ENCODE measurements at regions not wholly inside any gene's neighbourhood (a gene's known extent, or its start where the extent isn't known, plus 50 kb on each side); places are given as distances from the start of the nearest gene placed in this dataset.

- H3K36me3 Mint-ChIP-seq: no peaks in the 10 kb centered on the region
- Histone ChIP-seq H3K4me3 (ENCODE audit: control insufficient read depth in 1 of 2, extremely low read depth in 1 of 2, low read length in 1 of 2) (no peak overlapping the region), H3K4me1 (ENCODE audit: control insufficient read depth in 1 of 2, extremely low read depth in 1 of 2, insufficient read depth in 2 of 2, low read length in 2 of 2) (no peaks in the 10 kb centered on the region), H3K27me3 (replicated peaks in 1 of 2; ENCODE audit: control insufficient read depth in 2 of 2, extremely low read depth in 1 of 2, insufficient read depth in 2 of 2, low read length in 1 of 2) (peaks cover 0 to 17% of the 10 kb centered on the region in 2 experiments), H3K9me3 (no peaks in the 10 kb centered on the region), H3K36me3 (ENCODE audit: control insufficient read depth in 2 of 2, extremely low read depth in 1 of 2, insufficient read depth in 1 of 2, low read length in 1 of 2) (no peaks in the 10 kb centered on the region), H3K27ac (ENCODE audit: low read length) (no peak overlapping the region)
- CTCF ChIA-PET: interaction anchor here in 1 of 2 donors (0.7 kb wide), 1 partner anchor 596 kb away, joined by 3 read pairs; no protein-coding TSS in a partner anchor
- POLR2A ChIA-PET: no interaction called here
- H3K27ac Mint-ChIP-seq: no peak overlapping the region
- H3K4me1 Mint-ChIP-seq: no peaks in the 10 kb centered on the region
- no CpG with 5 or more reads among the region's 1 CpG for WGBS (ENCODE audit: insufficient coverage)
- DNase-seq: peak in 14 of 35 experiments; percentile 2 to 27 (median 7)
- H3K9me3 Mint-ChIP-seq: peaks cover 0 to 6% (median 0%) of the 10 kb centered on the region in 3 donors
- peaks cover 0 to 7% of the 10 kb centered on the region in 2 donors for H3K27me3 Mint-ChIP-seq
- no peak for ATAC-seq (replicated peaks in 1 of 4)
- no peak overlapping the region for H3K4me3 Mint-ChIP-seq
These were observed 100.5 kb upstream of the SDK1 start for GRCh38 chr7:3200504-3200903.

- Histone ChIP-seq H3K4me3 (ENCODE audit: control insufficient read depth in 1 of 2, extremely low read depth in 1 of 2, low read length in 1 of 2) (no peak overlapping the region), H3K27me3 (replicated peaks in 1 of 2; ENCODE audit: control insufficient read depth in 2 of 2, extremely low read depth in 1 of 2, insufficient read depth in 2 of 2, low read length in 1 of 2) (peaks cover 0 to 14% of the 10 kb centered on the region in 2 experiments), H3K36me3 (ENCODE audit: control insufficient read depth in 2 of 2, extremely low read depth in 1 of 2, insufficient read depth in 1 of 2, low read length in 1 of 2) (no peaks in the 10 kb centered on the region), H3K9me3 (no peaks in the 10 kb centered on the region), H3K27ac (ENCODE audit: low read length) (no peak overlapping the region), H3K4me1 (ENCODE audit: control insufficient read depth in 1 of 2, extremely low read depth in 1 of 2, insufficient read depth in 2 of 2, low read length in 2 of 2) (no peaks in the 10 kb centered on the region)
- POLR2A ChIA-PET: no interaction called here
- H3K27ac Mint-ChIP-seq: no peak overlapping the region
- no CpG with 5 or more reads among the region's 1 CpG for WGBS (ENCODE audit: insufficient coverage)
- peaks cover 0 to 7% of the 10 kb centered on the region in 2 donors for H3K27me3 Mint-ChIP-seq
- no peaks in the 10 kb centered on the region for H3K36me3 Mint-ChIP-seq
- H3K4me1 Mint-ChIP-seq: no peaks in the 10 kb centered on the region
- DNase-seq (no peak), ATAC-seq (replicated peaks in 1 of 4) (no peak)
- H3K9me3 Mint-ChIP-seq: peaks cover 0 to 6% (median 0%) of the 10 kb centered on the region in 3 donors
- H3K4me3 Mint-ChIP-seq: no peak overlapping the region
- CTCF ChIA-PET: interaction anchor here in 1 of 2 donors (0.6 to 0.7 kb wide), 2 partner anchors 12 to 597 kb away, joined by 3 to 6 read pairs; no protein-coding TSS in a partner anchor
These were observed 99.7 kb upstream of the SDK1 start for GRCh38 chr7:3201306-3201705.

- H3K4me1 ChIP-seq (ENCODE audit: control insufficient read depth in 1 of 2, extremely low read depth in 1 of 2, insufficient read depth in 2 of 2, low read length in 2 of 2): no peaks in the 10 kb centered on the region
- H3K9me3 ChIP-seq: no peaks in the 10 kb centered on the region
- ATAC-seq (replicated peaks in 1 of 4): no peak
- H3K36me3 Mint-ChIP-seq: no peaks in the 10 kb centered on the region
- peaks cover 0 to 6% (median 0%) of the 10 kb centered on the region in 3 donors for H3K9me3 Mint-ChIP-seq
- H3K36me3 ChIP-seq (ENCODE audit: control insufficient read depth in 2 of 2, extremely low read depth in 1 of 2, insufficient read depth in 1 of 2, low read length in 1 of 2): no peaks in the 10 kb centered on the region
- no peaks in the 10 kb centered on the region for H3K4me1 Mint-ChIP-seq
- H3K27ac Mint-ChIP-seq: no peak overlapping the region
- no peak for DNase-seq
- peaks cover 0 to 5% of the 10 kb centered on the region in 2 donors for H3K27me3 Mint-ChIP-seq
- H3K27ac ChIP-seq (ENCODE audit: low read length): no peak overlapping the region
- ChIA-PET POLR2A (interaction anchor here in 1 of 2 donors (0.5 kb wide), 1 partner anchor 345 kb away, joined by 4 read pairs; no protein-coding TSS in a partner anchor), CTCF (interaction anchor here in 1 of 2 donors (0.6 kb wide), 1 partner anchor 11 kb away, joined by 6 read pairs; no protein-coding TSS in a partner anchor)
- WGBS (ENCODE audit: insufficient coverage): no CpG with 5 or more reads among the region's 6 CpGs
- peaks cover 0 to 8% of the 10 kb centered on the region in 2 experiments for H3K27me3 ChIP-seq (replicated peaks in 1 of 2; ENCODE audit: control insufficient read depth in 2 of 2, extremely low read depth in 1 of 2, insufficient read depth in 2 of 2, low read length in 1 of 2)
- H3K4me3 ChIP-seq (ENCODE audit: control insufficient read depth in 1 of 2, extremely low read depth in 1 of 2, low read length in 1 of 2): no peak overlapping the region
- no peak overlapping the region for H3K4me3 Mint-ChIP-seq
These were observed 98.9 kb upstream of the SDK1 start for GRCh38 chr7:3201937-3202710.

- no peak overlapping the region for H3K27ac Mint-ChIP-seq
- POLR2A ChIA-PET: no interaction called here
These were observed 96.5 kb upstream of the SDK1 start for GRCh38 chr7:3204526-3204925.

GRCh38 chr7:3206101-3206500, 95.0 kb upstream of the SDK1 start:
- Mint-ChIP-seq H3K36me3 (no peaks in the 10 kb centered on the region), H3K27me3 (peaks cover 0 to 3% of the 10 kb centered on the region in 2 donors), H3K27ac (no peak overlapping the region), H3K4me3 (no peak overlapping the region), H3K9me3 (no peaks in the 10 kb centered on the region), H3K4me1 (no peaks in the 10 kb centered on the region)
- Histone ChIP-seq H3K4me3 (ENCODE audit: control insufficient read depth in 1 of 2, extremely low read depth in 1 of 2, low read length in 1 of 2) (no peak overlapping the region), H3K9me3 (no peaks in the 10 kb centered on the region), H3K27ac (ENCODE audit: low read length) (no peak overlapping the region), H3K27me3 (replicated peaks in 1 of 2; ENCODE audit: control insufficient read depth in 2 of 2, extremely low read depth in 1 of 2, insufficient read depth in 2 of 2, low read length in 1 of 2) (peaks cover 0 to 3% of the 10 kb centered on the region in 2 experiments), H3K36me3 (ENCODE audit: control insufficient read depth in 2 of 2, extremely low read depth in 1 of 2, insufficient read depth in 1 of 2, low read length in 1 of 2) (no peaks in the 10 kb centered on the region), H3K4me1 (ENCODE audit: control insufficient read depth in 1 of 2, extremely low read depth in 1 of 2, insufficient read depth in 2 of 2, low read length in 2 of 2) (no peaks in the 10 kb centered on the region)
- ChIA-PET POLR2A (no interaction called here), CTCF (no interaction called here)
- DNase-seq (no peak), ATAC-seq (replicated peaks in 1 of 4) (no peak)
- 71% methylated on average over 2 of the region's 5 CpGs for whole genome bisulfite sequencing (ENCODE audit: insufficient coverage)

More at GRCh38 chr7:3204526-3204925, 96.5 kb upstream of the SDK1 start:
- Mint-ChIP-seq H3K4me1 (no peaks in the 10 kb centered on the region), H3K27me3 (peaks cover 0 to 3% of the 10 kb centered on the region in 2 donors), H3K9me3 (peaks cover 0 to 3% (median 0%) of the 10 kb centered on the region in 3 donors), H3K4me3 (no peak overlapping the region), H3K36me3 (no peaks in the 10 kb centered on the region)
- Histone ChIP-seq H3K36me3 (ENCODE audit: control insufficient read depth in 2 of 2, extremely low read depth in 1 of 2, insufficient read depth in 1 of 2, low read length in 1 of 2) (no peaks in the 10 kb centered on the region), H3K9me3 (no peaks in the 10 kb centered on the region), H3K4me3 (ENCODE audit: control insufficient read depth in 1 of 2, extremely low read depth in 1 of 2, low read length in 1 of 2) (no peak overlapping the region), H3K27ac (ENCODE audit: low read length) (no peak overlapping the region), H3K27me3 (replicated peaks in 1 of 2; ENCODE audit: control insufficient read depth in 2 of 2, extremely low read depth in 1 of 2, insufficient read depth in 2 of 2, low read length in 1 of 2) (peaks cover 0 to 3% of the 10 kb centered on the region in 2 experiments), H3K4me1 (ENCODE audit: control insufficient read depth in 1 of 2, extremely low read depth in 1 of 2, insufficient read depth in 2 of 2, low read length in 2 of 2) (no peaks in the 10 kb centered on the region)
- WGBS (ENCODE audit: insufficient coverage): 91% methylated on average over 6 of the region's 6 CpGs
- CTCF ChIA-PET: no interaction called here
- DNase-seq (no peak), ATAC-seq (replicated peaks in 1 of 4) (no peak)

- Histone ChIP-seq H3K27ac (ENCODE audit: low read length) (no peak overlapping the region), H3K27me3 (replicated peaks in 1 of 2; ENCODE audit: control insufficient read depth in 2 of 2, extremely low read depth in 1 of 2, insufficient read depth in 2 of 2, low read length in 1 of 2) (peaks cover 0 to 3% of the 10 kb centered on the region in 2 experiments), H3K9me3 (no peaks in the 10 kb centered on the region), H3K36me3 (ENCODE audit: control insufficient read depth in 2 of 2, extremely low read depth in 1 of 2, insufficient read depth in 1 of 2, low read length in 1 of 2) (no peaks in the 10 kb centered on the region), H3K4me3 (ENCODE audit: control insufficient read depth in 1 of 2, extremely low read depth in 1 of 2, low read length in 1 of 2) (no peak overlapping the region), H3K4me1 (ENCODE audit: control insufficient read depth in 1 of 2, extremely low read depth in 1 of 2, insufficient read depth in 2 of 2, low read length in 2 of 2) (no peaks in the 10 kb centered on the region)
- H3K27ac Mint-ChIP-seq: no peak overlapping the region
- H3K4me3 Mint-ChIP-seq: no peak overlapping the region
- H3K36me3 Mint-ChIP-seq: no peaks in the 10 kb centered on the region
- POLR2A ChIA-PET: no interaction called here
- H3K27me3 Mint-ChIP-seq: peaks cover 0 to 3% of the 10 kb centered on the region in 2 donors
- ATAC-seq (replicated peaks in 1 of 4): no peak
- DNase-seq: no peak
- CTCF ChIA-PET: no interaction called here
- no peaks in the 10 kb centered on the region for H3K4me1 Mint-ChIP-seq
- 100% methylated on average over 1 of the region's 5 CpGs for WGBS (ENCODE audit: insufficient coverage)
- no peaks in the 10 kb centered on the region for H3K9me3 Mint-ChIP-seq
These were observed 94.3 kb upstream of the SDK1 start for GRCh38 chr7:3206771-3207191.

All from T-cell (primary cell).